Muscle layer of duodenum (tissue), 2 donors: ENCODE measurements at regions not wholly inside any gene's neighbourhood (a gene's known extent, or its start where the extent isn't known, plus 50 kb on each side); places are given as distances from the start of the nearest gene placed in this dataset.

Experiments used
- H3K27ac ChIP-seq: one replicate; pipeline ENCODE4 v1.7.0; 2013; ENCODE audit warnings: mild to moderate bottlenecking, low read length
- H3K27me3 ChIP-seq: one replicate; pipeline ENCODE4 v1.7.0; 2013; ENCODE audit warnings: low read depth, mild to moderate bottlenecking, control low read depth, low read length
- H3K36me3 ChIP-seq, 2 donors: one replicate each; pipeline ENCODE4 v1.7.0; 2013; ENCODE audit warnings: low read length in 2 of 2, control low read depth in 1 of 2, mild to moderate bottlenecking in 1 of 2; ENCODE audit not compliant: insufficient read depth in 2 of 2, control insufficient read depth in 1 of 2
- H3K4me1 ChIP-seq, 2 donors: one replicate each; pipeline ENCODE4 v1.7.0; 2013; ENCODE audit warnings: low read length in 2 of 2, mild to moderate bottlenecking in 2 of 2, control low read depth in 1 of 2, moderate library complexity in 1 of 2; ENCODE audit not compliant: insufficient read depth in 2 of 2, control insufficient read depth in 1 of 2
- H3K4me3 ChIP-seq, 2 donors: one replicate each; pipeline ENCODE4 v1.7.0; 2013; ENCODE audit warnings: low read length in 2 of 2, low read depth in 1 of 2, mild to moderate bottlenecking in 1 of 2
- H3K9me3 ChIP-seq, 2 donors: one replicate each; pipeline ENCODE4 v1.7.0; 2013; ENCODE audit warnings: low read length in 2 of 2, control low read depth in 1 of 2, mild to moderate bottlenecking in 1 of 2; ENCODE audit not compliant: control insufficient read depth in 1 of 2
- donor health status: healthy.

GRCh38 chr5:124919076-124919475 lies 172.6 kb upstream of the ZNF608 start:
- Histone ChIP-seq H3K36me3 (no peaks in the 10 kb centered on the region), H3K4me1 (peaks cover 5 to 10% of the 10 kb centered on the region in 2 donors), H3K27ac (no peak overlapping the region), H3K9me3 (no peaks in the 10 kb centered on the region), H3K27me3 (no peaks in the 10 kb centered on the region), H3K4me3 (no peak overlapping the region)

DNA sequence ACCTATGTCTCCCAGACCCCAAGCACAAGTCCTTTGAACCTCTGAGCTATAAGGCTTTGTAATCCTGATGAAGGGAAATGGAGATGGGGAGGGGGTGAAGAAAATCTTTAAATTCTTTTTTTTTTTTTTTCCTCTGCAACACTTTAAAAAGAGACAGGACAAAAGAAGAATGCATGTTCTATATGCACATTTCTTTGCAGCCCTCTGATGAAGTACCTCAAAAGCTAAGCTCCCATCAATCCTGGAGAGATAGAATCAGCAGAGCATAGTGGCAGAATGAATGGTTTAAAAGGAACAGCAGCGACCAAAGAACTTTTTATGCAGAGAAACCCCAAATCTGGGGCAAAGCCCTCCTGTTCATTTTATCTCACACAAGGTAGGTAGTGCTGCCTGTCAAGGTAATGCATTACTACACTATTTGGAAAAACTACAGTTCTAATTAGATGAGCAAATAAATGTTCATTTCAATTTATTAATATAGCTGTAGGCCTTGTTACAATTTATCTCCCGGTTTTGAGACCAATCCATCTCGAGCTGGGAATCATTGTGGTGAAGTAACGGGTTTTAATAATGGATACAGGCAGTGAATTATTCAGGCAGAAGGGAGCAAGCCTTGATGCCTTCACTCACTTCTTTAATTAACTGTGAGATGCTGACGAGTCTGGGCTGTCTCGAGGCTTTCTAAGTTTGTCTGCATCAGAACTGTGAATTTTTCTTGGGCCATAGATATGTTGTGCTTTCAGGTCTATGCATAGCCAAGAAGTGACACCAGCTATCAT lies 173.5 kb upstream of the ZNF608 start:
- no peaks in the 10 kb centered on the region for H3K36me3 ChIP-seq
- peaks cover 5 to 10% of the 10 kb centered on the region in 2 donors for H3K4me1 ChIP-seq
- H3K27ac ChIP-seq: no peak overlapping the region
- no peaks in the 10 kb centered on the region for H3K27me3 ChIP-seq
- no peak overlapping the region for H3K4me3 ChIP-seq
- H3K9me3 ChIP-seq: no peaks in the 10 kb centered on the region

GRCh38 chr5:124920909-124921666 lies 174.6 kb upstream of the ZNF608 start:
- H3K27ac ChIP-seq: no peak overlapping the region
- peaks cover 5 to 10% of the 10 kb centered on the region in 2 donors for H3K4me1 ChIP-seq

GRCh38 chr5:124921694-124922093 lies 175.3 kb upstream of the ZNF608 start:
- H3K9me3 ChIP-seq: no peaks in the 10 kb centered on the region
- H3K27ac ChIP-seq: no peak overlapping the region
- H3K36me3 ChIP-seq: no peaks in the 10 kb centered on the region
- peaks cover 5 to 10% of the 10 kb centered on the region in 2 donors for H3K4me1 ChIP-seq
- no peak overlapping the region for H3K4me3 ChIP-seq
- no peaks in the 10 kb centered on the region for H3K27me3 ChIP-seq

More at GRCh38 chr5:124920909-124921666, 174.6 kb upstream of the ZNF608 start:
- no peaks in the 10 kb centered on the region for H3K9me3 ChIP-seq
- no peaks in the 10 kb centered on the region for H3K36me3 ChIP-seq
- no peaks in the 10 kb centered on the region for H3K27me3 ChIP-seq
- H3K4me3 ChIP-seq: no peak overlapping the region

GRCh38 chr5:124922255-124922975 lies 176.0 kb upstream of the ZNF608 start:
- Histone ChIP-seq H3K4me3 (no peak overlapping the region), H3K27me3 (no peaks in the 10 kb centered on the region), H3K27ac (no peak overlapping the region), H3K9me3 (no peaks in the 10 kb centered on the region), H3K36me3 (no peaks in the 10 kb centered on the region), H3K4me1 (peaks cover 5 to 10% of the 10 kb centered on the region in 2 donors)

DNA sequence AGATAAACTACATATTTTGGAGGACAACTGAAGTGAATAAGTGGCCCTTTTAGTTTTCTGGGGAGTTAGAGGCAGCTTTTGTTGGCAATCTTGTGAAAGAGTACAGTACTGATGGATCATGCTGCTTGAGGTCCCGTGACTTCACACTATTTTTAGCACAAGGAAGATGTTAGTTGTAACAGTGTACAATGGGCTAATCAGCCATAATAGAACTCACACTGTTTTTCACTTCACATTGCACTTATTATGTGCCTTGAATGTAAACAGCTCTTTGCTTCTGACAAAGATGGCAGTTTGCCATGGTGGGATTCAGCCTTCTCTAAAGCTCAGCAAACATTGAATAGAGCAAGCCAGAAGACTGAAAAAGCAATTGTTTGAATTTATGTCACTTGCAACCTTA lies 176.7 kb upstream of the ZNF608 start:
- Histone ChIP-seq H3K36me3 (no peaks in the 10 kb centered on the region), H3K4me3 (no peak overlapping the region), H3K9me3 (no peaks in the 10 kb centered on the region), H3K27me3 (no peaks in the 10 kb centered on the region), H3K4me1 (peaks cover 5 to 10% of the 10 kb centered on the region in 2 donors), H3K27ac (no peak overlapping the region)

- no peaks in the 10 kb centered on the region for H3K36me3 ChIP-seq
- no peak overlapping the region for H3K27ac ChIP-seq
- no peaks in the 10 kb centered on the region for H3K9me3 ChIP-seq
- H3K4me3 ChIP-seq: no peak overlapping the region
- H3K4me1 ChIP-seq: peaks cover 5 to 10% of the 10 kb centered on the region in 2 donors
- no peaks in the 10 kb centered on the region for H3K27me3 ChIP-seq
Observed at GRCh38 chr5:124924729-124925128, 178.3 kb upstream of the ZNF608 start.

GRCh38 chr5:124927735-124928134 lies 181.3 kb upstream of the ZNF608 start:
- H3K9me3 ChIP-seq: no peaks in the 10 kb centered on the region
- H3K27me3 ChIP-seq: no peaks in the 10 kb centered on the region
- no peak overlapping the region for H3K4me3 ChIP-seq
- no peaks in the 10 kb centered on the region for H3K36me3 ChIP-seq
- H3K4me1 ChIP-seq: peaks cover 0 to 9% of the 10 kb centered on the region in 2 donors
- no peak overlapping the region for H3K27ac ChIP-seq

DNA sequence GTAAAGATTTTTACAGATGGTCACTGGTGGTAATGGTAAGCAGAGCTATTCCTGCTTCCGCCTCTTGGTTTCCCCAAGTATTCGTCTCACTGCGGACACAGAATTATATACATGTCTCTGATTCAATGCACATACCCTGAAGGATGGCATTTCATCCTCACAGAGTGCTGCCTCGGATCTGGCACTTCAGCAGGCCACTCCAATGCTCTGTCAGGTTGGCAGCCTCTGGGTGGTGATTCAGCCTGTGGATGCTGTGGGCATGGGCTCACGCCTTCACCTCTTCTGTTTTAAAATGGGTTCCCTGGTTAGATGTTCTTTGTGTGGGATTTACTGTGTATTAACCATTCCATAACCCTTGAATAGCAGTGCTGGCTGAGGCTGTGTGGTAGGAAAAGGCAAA lies 182.6 kb upstream of the ZNF608 start:
- Histone ChIP-seq H3K9me3 (no peaks in the 10 kb centered on the region), H3K4me1 (peaks cover 0 to 8% of the 10 kb centered on the region in 2 donors), H3K27ac (no peak overlapping the region), H3K27me3 (no peaks in the 10 kb centered on the region), H3K36me3 (no peaks in the 10 kb centered on the region), H3K4me3 (no peak overlapping the region)

GRCh38 chr5:124932791-124933600 lies 186.6 kb upstream of the ZNF608 start:
- Histone ChIP-seq H3K4me3 (no peak overlapping the region), H3K9me3 (no peaks in the 10 kb centered on the region), H3K27me3 (no peaks in the 10 kb centered on the region), H3K36me3 (no peaks in the 10 kb centered on the region), H3K4me1 (peaks cover 0 to 8% of the 10 kb centered on the region in 2 donors), H3K27ac (no peak overlapping the region)
